ENCODE measurements at regions not wholly inside any gene's neighbourhood (a gene's known extent, or its start where the extent isn't known, plus 50 kb on each side); places are given as distances from the start of the nearest gene placed in this dataset.

DNA sequence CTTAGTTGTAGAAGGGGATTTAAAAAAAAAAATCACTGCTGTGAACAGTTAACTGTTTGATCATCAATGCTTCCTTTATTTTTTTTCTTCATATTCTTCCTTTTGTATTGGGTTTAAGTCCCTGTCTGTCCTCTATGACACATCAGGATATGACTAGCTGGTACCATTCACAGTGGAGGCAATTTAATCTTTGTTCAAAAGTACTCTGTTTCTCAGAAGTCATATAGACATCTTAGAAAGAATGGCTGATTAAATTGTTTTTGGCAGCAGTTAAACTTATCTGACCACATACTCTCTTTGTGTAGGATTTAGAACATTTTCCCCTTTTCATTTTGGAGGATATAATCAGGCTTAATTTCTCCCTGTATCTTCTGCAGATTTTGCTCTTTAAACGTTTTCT lies 807.8 kb upstream of the CDH2 start:
- no peak overlapping the region for H3K4me3 ChIP-seq (ENCODE audit: low read length)
- DNase-seq (ENCODE audit: low read depth), result peak; percentile 22
- TF ChIP-seq, protein P1, sequence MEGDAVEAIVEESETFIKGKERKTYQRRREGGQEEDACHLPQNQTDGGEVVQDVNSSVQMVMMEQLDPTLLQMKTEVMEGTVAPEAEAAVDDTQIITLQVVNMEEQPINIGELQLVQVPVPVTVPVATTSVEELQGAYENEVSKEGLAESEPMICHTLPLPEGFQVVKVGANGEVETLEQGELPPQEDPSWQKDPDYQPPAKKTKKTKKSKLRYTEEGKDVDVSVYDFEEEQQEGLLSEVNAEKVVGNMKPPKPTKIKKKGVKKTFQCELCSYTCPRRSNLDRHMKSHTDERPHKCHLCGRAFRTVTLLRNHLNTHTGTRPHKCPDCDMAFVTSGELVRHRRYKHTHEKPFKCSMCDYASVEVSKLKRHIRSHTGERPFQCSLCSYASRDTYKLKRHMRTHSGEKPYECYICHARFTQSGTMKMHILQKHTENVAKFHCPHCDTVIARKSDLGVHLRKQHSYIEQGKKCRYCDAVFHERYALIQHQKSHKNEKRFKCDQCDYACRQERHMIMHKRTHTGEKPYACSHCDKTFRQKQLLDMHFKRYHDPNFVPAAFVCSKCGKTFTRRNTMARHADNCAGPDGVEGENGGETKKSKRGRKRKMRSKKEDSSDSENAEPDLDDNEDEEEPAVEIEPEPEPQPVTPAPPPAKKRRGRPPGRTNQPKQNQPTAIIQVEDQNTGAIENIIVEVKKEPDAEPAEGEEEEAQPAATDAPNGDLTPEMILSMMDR (IDR thresholded peaks at IDR 0.05; ENCODE audit: insufficient read depth, low read depth, low read length, missing control alignments), result no peak

DNA sequence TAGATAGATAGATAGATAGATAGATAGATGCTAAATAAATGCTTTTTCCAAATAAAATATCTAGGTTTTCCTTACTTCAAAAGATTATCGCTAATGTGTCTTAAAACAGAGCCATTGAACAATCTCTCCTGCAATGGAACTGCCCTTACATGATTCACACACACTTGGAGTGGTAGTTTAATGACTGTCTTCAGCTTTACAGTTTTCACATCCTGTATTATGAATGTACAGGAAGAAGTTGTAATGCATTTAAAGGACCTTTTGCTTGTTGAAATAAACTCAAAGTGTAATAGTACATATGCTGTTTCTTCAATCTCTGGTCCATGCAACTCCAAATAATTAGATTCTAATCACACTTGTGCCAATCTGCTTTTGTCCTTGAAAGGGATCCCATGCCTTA lies 797.6 kb upstream of the CDH2 start:
- peak; percentile 22 for DNase-seq (ENCODE audit: low read depth)
- TF ChIP-seq, protein P1 (IDR thresholded peaks at IDR 0.05; ENCODE audit: insufficient read depth, low read depth, low read length, missing control alignments), result no peak
- no peak overlapping the region for H3K4me3 ChIP-seq (ENCODE audit: low read length)

DNA sequence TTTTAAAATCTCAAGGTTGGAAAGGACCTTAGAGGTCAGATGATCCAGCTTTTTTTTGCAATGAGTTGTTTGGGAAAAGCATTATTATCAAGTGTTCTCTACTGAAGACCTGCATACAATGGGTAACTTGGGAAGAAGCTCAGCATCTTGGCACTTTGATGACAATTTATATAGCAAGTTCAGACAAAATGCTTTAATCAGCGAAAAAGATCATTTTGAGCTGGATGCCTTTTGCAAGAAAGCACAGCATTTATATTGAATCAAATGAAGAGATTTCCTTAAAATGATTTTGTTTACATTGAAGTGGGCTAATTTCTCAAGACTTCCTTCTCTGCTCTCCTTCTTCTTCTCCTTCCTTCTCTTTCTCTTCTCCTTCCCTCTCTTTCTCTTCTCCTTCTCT lies 796.4 kb upstream of the CDH2 start:
- no peak for DNase-seq (ENCODE audit: low read depth)
- TF ChIP-seq, protein P1 (IDR thresholded peaks at IDR 0.05; ENCODE audit: insufficient read depth, low read depth, low read length, missing control alignments), result no peak
- no peak overlapping the region for H3K4me3 ChIP-seq (ENCODE audit: low read length)

DNA sequence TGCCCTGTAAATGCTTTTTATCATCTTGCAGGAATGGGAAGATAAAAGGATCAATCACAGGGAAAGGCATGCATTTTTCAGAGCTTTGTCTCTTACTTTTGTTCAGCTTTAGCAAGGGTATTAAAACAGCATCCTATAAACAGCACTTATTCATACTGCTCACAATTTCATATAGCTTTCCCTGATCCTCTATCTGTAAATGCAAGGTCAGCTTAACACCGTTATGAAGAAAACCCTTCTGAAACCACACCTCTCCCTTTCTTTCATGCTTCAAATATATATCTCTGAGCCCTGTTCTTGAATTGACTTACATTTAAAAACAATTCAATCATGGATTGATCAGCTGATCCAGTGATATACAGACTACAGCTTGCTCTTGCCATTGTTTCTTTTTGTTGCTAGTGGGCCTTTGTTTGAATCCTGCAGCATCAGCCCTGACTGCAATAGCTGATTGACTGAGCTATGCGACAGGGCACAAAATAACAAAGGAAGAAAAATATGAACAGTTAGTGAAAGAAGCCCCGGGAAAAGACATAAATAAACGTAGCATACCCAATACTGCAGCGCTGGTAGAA lies 795.5 kb upstream of the CDH2 start:
- no peak overlapping the region for H3K4me3 ChIP-seq (ENCODE audit: low read length)
- TF ChIP-seq, protein P1 (IDR thresholded peaks at IDR 0.05; ENCODE audit: insufficient read depth, low read depth, low read length, missing control alignments), result no peak
- no peak for DNase-seq (ENCODE audit: low read depth)

DNA sequence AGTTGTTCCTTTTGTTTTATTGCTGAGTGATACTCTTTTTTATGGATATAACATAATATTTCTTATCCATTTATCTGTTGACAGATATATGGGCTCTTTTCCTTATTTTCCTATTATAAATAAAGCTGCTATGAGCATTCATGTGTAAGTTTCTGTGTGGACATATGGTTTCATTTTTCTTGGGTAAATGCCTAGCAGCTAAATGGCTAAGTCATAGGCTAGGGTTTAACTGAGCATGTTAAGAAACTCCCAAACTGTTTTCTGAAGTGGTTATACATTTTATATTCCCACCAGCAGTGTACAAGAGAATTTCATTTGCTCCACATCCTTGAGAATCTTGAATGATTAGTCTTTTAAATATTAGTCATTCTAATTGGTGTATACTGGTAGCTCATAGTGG lies 786.6 kb upstream of the CDH2 start:
- no peak for DNase-seq (ENCODE audit: low read depth)

DNA sequence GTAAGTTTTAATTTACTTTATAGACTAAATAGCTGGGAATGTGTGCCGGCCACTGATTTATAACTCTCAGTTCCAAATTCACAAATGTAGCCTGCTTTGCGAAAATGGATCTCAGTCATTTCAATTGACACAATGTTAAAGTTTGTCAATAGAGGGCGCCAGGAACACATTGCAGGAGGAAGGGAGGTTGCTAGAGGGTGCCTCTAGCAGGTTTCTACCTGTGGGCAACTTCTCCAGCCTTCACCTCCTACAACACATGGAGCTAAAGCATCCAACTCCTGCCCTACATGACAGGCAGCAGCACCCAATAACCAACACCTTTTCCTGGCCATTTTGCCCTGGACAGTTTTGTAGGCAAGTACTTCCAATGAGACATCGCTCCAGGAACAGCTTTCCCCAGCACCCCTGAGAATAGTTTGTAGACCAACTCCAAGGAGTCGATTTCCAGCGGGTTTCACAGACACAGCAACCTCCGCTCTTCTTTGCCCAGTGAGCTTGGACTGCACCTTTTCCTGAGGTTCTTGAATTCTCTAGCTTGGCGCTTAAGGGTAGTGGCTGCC lies 784.8 kb upstream of the CDH2 start:
- no peak overlapping the region for H3K4me3 ChIP-seq (ENCODE audit: low read length)
- TF ChIP-seq, protein P1 (IDR thresholded peaks at IDR 0.05; ENCODE audit: insufficient read depth, low read depth, low read length, missing control alignments), result peak; percentile 82
- peak; percentile 61 for DNase-seq (ENCODE audit: low read depth)

More for the DNA sequence above, 786.6 kb upstream of the CDH2 start:
- H3K4me3 ChIP-seq (ENCODE audit: low read length), result no peak overlapping the region
- TF ChIP-seq, protein P1 (IDR thresholded peaks at IDR 0.05; ENCODE audit: insufficient read depth, low read depth, low read length, missing control alignments), result no peak

DNA sequence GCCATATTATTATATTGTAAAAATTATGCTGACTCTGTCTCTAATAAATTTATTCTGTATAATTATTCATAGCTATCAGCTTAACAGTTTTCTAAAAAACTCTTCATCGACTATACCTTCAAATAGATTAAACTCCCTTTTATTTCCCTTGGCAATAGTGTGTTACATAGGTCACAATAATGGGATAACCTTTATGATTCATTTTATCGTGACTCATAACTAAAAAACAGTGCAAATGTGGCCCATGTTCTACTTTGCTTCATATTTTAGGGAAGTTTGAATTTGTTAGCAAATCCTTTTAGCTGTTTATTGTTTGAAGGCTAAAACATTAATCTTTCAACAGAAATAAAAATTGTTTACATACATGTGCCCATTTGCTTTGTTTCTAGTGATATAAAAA lies 783.2 kb upstream of the CDH2 start:
- DNase-seq (ENCODE audit: low read depth), result peak; percentile 21
- TF ChIP-seq, protein P1 (IDR thresholded peaks at IDR 0.05; ENCODE audit: insufficient read depth, low read depth, low read length, missing control alignments), result no peak
- no peak overlapping the region for H3K4me3 ChIP-seq (ENCODE audit: low read length)
